Hematopoietic multipotent progenitor cell treated with erythropoietin and hydrocortisone succinate and interleukin-3 and kit ligand, for 6 days (in vitro differentiated cells): ENCODE measurements at regions not wholly inside any gene's neighbourhood (a gene's known extent, or its start where the extent isn't known, plus 50 kb on each side); places are given as distances from the start of the nearest gene placed in this dataset.

Experiments
- DNase-seq: peaks from one replicate; pipeline ENCODE4 v3.0.0-alpha.2; 2015

DNA sequence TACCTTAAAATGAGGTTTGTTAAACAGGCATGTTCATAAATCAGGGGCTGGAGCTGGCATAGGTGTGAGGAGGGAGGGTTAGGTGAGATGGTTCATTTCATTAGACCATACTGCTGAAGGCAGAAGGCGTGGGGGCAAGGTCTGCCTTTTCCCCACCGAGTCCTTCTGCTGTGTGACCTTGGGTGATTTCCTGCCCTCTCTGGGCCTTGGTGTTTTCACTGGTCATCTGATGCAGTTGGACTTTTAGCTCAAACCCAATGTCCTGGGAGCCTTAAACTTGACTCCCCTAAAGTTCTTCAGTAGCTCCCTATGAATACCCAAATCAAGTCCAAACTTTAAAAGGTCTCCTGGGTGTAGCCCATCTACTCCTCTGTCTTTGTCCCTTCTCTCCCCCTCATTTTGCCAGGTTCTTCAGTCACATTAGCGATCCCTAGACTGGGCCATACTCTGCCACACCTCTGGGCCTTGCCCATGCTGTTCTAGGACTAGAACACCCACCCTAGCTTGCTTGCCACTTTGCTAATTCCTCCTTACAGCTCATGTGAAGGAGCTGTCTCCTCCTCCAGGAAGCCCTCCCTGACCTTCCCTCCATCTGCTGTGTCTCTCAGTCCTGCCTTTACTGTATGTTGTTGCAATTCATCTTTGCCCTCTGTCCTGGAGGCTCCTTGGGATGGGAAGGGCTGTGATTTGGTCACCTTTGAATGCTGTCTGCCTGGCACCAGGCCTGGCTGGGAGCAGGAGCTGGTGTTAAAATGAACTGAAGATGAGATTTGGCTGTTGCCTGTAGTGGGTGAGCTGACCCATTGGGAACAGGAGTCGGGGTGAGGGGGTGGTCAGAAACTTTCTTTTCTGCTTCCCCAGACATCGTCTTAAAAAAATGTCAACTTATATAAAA, 85.4 kb upstream of the HS6ST1 start:
- no peak for DNase-seq

GRCh38 chr2:128404709-128405466, 86.2 kb upstream of the HS6ST1 start:
- DNase-seq: no peak

DNA sequence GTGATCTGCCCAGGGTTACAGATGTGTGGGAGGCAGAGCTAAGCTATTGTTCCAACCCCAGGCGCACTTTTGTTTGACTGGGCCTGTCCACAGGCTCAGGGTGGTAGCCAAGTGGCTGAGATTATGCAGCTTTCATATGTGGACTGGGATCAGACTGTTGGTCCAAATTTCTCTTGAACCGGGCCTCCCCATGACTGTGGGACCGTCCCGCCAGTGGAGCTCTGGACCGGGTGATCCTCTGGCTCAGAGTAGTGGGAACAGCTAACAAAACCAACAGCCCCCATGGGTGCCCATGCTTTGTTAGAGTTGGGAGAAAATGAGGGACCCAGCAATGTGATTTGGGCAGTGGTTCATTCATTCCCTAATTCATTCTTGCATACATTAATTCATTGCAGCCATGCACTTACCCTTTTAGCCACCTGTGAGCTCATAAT, 86.8 kb upstream of the HS6ST1 start:
- no peak for DNase-seq

DNA sequence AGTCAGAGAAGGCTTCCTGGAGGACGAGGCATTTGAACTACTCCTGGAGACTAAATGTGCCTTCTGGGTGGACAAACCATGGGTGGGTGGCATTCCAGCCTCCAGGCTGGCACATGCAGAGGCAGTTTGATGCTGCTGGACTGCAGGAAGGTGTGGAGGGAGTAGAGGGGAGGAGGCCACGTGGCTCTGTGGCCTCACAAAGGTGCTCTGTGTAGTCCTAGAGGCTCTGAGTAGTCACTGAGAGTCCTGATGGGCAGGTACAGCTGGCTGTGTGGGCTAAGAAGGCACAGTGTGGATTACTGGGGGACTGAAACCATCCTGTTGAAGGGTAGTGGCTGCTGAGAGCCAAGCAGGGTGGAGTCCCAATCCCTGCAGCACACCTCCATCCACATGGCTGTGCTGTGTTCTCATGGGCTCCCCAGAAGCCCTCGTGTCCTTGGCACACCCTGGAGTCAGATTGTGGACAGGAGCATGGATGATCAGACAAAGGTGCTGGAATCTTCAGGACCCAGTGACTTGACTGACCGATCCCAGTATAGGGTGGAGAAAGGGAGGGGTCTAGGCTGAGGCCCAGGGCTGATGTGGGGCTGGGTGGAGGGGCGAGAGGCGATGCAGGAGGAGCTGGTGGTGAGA, 87.4 kb upstream of the HS6ST1 start:
- DNase-seq: no peak

GRCh38 chr2:128406736-128407554, 88.3 kb upstream of the HS6ST1 start:
- no peak for DNase-seq

DNA sequence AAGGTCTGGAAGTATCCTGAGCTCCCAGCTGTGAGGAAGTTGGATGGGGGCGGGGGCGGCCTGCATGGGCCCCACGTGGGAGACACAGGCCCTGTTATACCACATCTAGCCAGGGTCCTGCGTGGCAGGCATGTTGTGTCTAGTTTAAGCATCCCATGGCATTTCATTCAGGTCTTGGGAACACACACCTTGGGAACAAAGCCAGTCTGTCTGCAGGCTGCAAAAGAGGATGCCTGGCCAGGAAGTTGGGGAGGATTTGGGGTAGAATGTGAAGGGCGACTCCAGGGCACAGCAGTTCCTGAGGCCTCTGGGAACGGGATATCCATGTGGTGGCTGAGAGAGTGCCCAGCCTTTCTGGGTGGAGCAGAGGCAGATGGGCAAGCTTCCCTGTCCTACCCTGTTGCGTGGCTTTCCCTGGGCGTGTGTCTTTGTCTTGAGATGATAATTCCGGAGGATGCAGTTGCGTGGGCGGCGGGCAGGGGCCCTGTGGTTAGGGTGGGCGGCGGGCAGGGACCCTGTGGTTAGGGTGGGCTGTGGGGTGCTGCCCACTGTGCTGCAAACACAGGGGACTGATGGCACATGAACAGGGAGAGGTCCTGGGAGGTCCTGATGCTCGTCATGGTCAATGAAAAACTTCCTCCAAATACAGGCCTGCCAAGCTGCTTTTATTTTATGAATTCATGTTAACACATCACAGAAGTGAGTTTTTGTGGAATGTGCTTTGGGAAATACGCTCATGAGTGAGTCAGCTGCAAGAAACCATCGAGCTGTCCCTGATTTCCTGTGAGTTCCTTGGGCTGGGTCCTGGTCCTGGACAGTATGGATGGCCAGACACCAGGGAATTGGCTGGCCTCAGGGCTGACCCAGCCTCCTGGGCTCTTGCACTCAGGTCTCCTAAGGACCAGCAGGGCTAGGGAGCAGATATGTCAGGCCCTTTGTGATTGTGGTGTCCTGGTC, 90.0 kb upstream of the HS6ST1 start:
- peak; percentile 57 for DNase-seq

- no peak for DNase-seq
Measured at GRCh38 chr2:128409326-128410034, 90.8 kb upstream of the HS6ST1 start.

GRCh38 chr2:128410035-128410757, 91.5 kb upstream of the HS6ST1 start:
- no peak for DNase-seq

DNA sequence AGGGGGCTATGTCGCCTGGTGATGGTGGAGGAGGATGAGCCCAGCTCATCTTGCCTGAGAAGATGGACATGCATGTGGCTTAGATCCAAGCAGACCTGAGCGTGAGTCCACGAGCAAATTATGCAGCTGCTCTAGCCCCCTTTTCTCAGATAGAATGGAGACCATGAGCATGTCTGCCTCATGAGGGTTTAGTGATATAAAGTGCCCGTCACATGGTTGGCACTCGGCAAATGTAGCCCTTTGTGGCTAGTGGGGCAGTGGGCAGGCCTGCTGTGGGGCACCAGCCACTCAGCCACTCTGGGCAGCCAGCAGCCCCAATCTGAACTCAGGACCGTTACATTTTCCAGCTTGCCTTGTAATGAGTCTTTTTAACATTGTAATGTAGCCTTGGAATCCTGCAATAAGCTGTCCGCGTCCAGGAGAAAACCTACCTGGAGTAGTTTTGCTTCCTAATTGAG, 92.1 kb upstream of the HS6ST1 start:
- DNase-seq: no peak

DNA sequence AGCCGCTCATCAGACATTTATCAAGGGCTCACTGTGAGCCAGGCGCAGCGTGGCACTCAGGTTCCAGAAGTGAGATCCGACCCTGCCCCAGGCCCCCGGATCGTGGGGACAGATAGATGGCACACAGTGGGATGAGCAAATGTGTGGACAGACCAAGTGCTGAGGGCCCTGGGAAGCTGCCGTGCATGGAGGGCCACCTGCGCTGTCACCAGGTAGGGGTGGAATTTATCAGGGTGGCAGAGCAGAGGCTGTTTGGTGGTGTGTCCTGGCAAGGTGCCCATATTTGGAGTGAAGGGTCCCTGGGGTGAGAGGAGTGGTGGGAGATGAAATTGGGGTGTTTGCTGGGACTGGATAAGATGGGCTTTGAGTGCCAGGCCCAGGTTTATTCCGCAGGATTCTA, 92.8 kb upstream of the HS6ST1 start:
- no peak for DNase-seq

GRCh38 chr2:128412181-128412871, 93.7 kb upstream of the HS6ST1 start:
- peak; percentile 64 for DNase-seq

DNA sequence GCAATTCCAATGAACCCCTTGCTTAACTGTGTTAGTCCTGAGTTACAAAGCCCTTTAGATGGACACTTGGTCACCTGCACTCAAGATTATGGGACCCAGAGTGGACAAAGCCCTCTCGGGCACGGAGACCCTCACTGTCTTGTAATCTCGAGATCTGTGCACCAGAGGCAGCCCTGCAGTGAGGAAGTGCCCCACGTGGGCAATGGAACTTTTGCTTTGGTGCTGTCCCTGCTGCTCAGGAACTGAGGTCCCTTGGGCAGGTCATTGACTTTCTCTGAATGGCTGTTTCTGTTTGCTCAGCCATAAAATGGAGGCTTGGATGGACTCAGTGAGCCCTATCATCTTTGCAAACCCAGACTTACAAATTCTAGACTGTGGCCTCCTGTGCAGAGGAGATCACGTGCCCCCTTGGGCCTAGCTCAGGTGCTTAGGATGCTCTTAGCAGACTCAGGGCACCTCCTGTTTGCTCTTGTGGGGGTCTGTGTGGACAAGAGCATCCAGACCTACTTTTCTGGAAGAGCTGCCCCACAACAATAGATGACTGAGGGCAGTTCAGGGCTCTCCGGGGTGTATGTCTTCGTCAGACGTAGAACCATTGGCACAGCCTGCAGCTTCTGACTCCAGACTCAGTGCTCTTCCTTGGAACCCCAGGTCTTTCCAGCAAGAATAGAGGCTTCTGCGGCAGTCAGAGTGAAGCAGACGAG, 94.5 kb upstream of the HS6ST1 start:
- no peak for DNase-seq

DNA sequence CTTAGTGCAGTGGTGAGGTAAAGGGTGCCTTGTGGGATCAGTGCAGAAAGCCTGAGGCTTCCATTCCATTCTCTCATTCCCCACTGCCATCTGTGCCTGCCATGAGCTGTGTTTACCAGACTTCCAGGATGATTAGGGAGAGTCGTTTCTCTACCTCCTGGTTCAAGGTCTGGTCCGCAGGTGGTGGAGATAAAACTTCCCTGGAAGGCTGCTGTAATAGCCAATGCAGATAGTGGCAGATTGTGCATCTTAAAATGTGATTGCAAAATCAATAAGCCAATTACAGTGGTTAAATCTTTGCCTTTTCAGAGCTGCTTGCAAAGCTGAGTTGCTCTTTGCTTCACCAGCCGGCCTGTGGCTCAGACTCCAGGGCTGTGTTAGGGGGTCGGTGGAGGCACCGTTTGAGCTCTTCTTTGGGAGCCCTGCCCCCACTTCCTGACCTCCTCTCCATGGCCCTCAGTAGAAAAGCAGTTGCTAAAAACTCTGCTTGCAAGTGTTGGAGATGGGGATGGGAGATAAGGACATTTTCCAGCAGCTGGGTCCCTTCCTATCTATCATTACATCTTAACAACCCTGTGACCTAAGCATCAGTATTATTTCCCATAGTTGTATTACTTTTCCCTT, 95.2 kb upstream of the HS6ST1 start:
- DNase-seq: peak; percentile 46

GRCh38 chr2:128414351-128414750, 95.7 kb upstream of the HS6ST1 start:
- no peak for DNase-seq

GRCh38 chr2:128414946-128415778, 96.5 kb upstream of the HS6ST1 start:
- DNase-seq: no peak

DNA sequence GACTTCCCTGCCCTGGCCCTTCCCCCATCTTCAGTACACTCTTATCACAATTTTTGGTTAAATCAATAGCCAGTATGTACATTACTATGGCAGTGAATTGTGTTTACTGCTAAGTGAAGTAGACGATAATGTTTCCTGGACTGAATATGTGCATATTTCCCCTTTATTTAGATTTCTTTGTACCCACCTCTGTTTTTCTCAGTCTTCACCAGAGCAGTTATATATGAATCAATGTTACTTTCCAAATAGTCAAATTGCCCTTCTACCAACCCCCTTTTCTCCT, 97.1 kb upstream of the HS6ST1 start:
- no peak for DNase-seq

DNA sequence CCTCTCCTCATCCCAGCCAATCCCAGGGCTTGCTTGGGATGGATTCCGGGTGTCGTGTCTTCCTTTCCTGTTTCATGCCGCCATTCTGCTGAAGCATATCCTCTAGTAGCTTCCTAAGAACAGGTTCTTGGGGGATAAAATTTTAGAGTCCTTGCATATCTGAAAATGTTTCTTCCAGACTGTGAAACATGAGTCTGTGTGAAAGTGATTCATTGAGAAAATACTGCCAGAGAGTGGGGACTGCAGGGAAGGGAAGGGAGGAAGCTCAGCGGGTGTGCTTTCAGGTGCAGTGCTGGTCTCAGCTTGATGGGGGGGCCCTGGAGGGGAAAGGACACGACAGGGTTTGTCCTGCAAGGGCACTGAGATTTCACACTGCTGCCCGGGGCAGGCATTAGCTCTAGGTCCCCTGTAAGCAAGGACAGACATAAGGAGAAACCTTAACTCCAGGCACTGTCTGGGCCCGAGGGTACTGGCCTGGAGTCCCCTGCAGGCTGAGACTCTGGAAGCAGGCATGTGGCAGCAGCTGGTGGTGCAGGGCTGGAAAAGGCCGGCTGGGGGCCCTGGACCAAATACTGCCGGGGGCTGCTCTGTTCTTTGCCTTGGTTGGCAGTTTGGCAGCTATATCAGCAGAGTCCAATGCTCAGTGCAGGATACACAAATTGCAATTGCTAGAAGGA, 97.6 kb upstream of the HS6ST1 start:
- no peak for DNase-seq
